ELR (cell line): ENCODE measurements at regions not wholly inside any gene's neighbourhood (a gene's known extent, or its start where the extent isn't known, plus 50 kb on each side); places are given as distances from the start of the nearest gene placed in this dataset.

Experiments
- DNase-seq: peaks from one replicate; pipeline ENCODE4 v3.0.0-alpha.2; 2015; ENCODE audit warnings: low read depth

DNA sequence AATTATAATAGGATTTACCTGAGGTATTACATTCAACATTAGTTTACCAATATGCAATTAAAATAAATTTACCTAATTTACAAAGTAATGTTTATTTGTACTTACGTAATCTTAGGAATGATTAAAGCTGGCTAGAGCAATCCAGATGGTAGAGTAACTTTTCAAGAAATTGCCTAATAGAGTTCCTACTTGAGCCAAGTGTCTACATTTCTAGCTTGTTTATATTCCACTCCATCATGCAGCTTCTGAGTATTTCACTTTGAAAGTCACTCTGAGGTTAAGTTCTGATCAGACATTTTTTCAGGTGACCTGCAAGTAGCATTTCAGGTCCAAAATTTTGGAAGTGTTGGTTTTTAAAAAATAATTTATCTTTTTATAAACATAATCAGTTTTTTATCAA lies 1080.7 kb downstream of the TRHDE start:
- no peak for DNase-seq

- no peak for DNase-seq
Measured at GRCh38 chr12:73361156-73361863, 1089.1 kb downstream of the TRHDE start.

DNA sequence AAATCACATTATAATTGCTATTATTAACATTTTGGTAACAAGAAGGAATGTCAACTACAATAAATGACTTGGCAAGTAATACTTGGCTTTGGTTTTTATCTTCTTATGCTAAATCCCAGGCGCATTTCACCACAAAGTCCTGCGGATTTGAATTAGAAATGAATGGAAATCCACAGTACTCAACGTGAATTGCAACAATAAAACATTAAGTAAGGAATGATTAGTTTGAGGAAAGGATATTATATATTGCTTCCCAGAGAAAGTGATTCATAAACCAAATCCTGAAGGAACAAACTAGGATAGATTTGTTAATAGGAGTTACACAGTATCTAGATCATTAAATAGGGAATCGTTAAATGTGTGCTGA lies 1089.7 kb downstream of the TRHDE start:
- DNase-seq: no peak

DNA sequence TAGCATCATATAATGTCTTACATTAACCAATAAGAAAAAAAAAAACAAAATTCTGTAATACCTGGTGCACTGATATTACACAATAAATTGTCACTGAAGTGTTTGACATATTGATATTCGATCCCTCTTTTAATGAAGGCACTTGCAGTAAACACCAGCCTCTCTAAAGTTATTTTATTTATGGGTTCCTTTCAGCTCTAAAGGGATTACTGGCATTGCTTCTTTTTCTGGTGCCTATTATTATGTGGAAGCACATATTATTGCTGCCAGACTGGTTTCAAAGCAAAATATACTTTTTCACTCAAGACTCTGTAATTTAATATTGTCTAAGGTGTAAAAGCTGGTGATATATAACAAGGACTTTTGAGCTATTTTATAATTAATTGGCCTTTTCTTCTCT lies 1090.5 kb downstream of the TRHDE start:
- DNase-seq: no peak

GRCh38 chr12:73372856-73373255 lies 1100.7 kb downstream of the TRHDE start:
- no peak for DNase-seq

GRCh38 chr12:73374360-73374759 lies 1102.2 kb downstream of the TRHDE start:
- no peak for DNase-seq

GRCh38 chr12:73383584-73384222 lies 1111.5 kb downstream of the TRHDE start:
- no peak for DNase-seq

GRCh38 chr12:73384592-73384991 lies 1112.4 kb downstream of the TRHDE start:
- no peak for DNase-seq

DNA sequence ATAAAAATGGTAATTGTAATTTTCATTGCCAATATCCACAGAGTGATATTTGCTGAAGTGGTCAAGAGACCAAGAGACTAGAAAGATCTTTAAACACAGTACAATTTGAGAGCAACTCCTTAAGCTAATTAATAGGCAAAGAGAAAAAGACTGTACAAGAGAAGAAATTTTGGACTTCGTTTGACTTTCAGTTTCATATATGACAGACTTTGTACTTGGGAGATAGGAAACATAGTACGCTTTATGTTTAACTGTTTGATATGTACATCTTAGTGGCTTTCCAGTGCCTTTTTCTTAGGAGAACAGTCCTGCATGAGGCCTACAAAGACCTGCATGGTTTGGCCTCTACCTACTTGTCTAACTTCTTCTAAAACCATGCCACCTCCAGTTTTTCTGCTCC lies 1118.1 kb downstream of the TRHDE start:
- DNase-seq: no peak

DNA sequence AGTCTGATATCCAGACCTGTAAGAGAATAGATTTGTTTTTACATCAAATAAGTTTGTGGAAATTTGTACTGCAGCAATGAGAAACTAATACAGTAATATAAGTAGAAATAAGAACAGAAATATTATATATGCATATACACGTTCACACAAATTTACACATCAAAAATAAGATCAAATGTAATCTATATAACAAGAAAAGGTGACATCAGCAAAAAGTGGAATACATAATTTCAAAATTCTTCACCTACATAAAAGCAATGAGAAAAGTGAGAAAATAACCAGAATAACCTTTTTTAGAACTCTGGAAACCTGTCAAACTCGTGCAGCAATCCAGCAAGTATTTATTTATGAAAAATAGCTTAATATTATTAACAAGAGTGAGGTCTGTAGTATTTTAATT lies 1124.6 kb upstream of the ATXN7L3B start:
- no peak for DNase-seq

DNA sequence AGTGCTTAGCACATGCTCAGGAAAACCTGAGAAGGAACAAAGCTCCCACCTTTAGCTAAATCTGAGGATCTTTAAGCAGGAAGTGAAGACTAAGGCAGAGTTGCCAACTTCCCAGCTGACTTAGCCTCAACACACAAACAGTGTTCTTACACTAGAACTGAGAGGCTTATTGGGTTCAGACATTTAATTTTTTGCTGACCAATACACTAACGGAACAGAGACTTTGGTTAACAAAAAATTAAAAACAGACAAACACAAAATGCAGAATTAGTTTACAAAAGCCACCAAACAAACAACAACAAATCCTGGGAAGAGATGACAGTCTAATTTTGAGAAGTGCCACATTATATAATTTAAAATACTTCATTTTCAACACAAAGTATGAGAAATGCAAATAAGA lies 1123.7 kb upstream of the ATXN7L3B start:
- DNase-seq: no peak

DNA sequence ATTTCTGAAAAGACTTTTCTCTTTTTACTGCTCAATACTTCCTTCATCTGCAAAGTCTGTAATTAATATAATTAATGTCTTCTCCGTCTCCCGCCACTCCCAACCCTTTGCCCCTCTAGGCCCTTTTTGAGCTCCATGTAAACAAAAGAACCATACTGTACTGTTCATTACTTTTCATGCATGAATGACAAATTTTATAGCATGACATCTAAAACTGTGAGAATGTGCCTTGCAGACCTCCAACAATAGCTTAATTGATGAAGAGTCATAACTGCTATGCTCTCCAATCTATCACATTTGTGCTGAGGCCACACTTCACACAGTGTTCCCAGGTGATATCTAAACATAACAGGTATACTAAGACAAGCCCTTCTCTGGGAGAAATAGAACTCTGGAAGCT lies 1122.7 kb upstream of the ATXN7L3B start:
- no peak for DNase-seq

GRCh38 chr12:73418541-73418940 lies 1119.1 kb upstream of the ATXN7L3B start:
- no peak for DNase-seq

GRCh38 chr12:73421832-73422231 lies 1115.8 kb upstream of the ATXN7L3B start:
- DNase-seq: peak; percentile 73

GRCh38 chr12:73424484-73424883 lies 1113.2 kb upstream of the ATXN7L3B start:
- no peak for DNase-seq

DNA sequence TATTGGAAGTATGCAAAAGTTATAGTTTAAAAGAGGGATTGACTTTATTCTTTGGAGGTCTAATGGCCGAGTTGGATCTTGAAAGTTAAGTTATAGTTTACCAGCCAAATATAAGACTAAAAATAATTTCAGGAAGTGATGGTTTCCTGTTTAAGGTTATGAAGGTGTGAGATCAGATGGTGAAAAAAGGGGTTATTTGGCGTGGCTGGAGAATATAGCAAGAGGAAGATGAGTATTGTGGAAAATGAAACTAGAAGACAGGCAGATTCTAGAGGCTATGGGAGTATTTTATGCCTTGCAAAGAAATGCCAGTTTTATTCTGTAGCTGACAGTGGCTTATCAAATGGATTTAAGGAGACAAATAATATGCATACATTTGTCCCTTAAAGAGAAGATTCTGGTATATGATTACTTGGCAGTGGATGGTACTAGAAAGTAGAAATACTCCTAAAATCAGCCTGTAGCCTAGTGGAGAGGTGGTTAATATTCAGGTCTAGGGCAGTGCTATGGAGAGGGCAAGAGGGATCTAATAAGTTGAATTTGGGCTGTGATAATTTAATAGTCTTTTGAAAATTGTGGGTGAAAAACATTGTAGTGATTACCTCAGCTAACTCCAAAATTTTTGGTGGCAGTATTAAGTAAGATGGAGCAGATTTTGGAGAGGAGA lies 1091.8 kb upstream of the ATXN7L3B start:
- no peak for DNase-seq

DNA sequence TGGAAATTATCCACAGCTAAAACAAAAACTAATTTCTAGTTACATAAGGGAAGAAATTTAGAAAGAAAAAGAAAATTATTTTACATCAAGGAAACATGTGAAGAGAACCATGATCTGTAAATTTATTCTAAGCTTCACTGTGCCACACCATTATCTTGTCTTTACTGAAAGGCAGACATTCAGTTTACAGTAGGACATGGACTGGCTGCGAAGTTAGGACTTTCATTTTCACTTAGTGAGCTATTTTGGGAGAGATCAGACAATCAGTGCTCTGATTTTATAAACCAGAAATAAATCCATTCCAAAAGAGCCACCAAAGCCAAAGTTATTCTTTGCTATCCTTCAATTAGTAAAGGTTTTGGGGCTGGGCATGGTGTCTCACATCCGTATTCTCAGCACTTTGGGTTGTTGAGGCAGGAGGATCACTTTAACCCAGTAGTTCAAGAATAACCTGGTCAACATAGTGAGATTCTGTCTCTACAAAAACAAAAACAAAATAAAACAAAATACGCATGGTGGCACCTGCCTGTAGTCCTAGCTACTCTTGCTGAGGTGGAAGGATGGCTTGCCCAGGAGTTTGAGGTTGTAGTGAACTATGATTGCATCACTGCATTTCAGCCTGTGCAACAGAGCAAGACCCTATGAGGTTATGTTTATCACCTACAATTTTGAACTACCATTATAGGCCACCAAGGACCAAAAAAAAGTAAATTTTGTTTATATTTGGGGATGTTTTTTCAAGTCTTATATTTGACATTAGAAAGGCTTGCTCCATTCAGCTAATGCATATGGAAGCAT lies 1084.8 kb upstream of the ATXN7L3B start:
- no peak for DNase-seq

DNA sequence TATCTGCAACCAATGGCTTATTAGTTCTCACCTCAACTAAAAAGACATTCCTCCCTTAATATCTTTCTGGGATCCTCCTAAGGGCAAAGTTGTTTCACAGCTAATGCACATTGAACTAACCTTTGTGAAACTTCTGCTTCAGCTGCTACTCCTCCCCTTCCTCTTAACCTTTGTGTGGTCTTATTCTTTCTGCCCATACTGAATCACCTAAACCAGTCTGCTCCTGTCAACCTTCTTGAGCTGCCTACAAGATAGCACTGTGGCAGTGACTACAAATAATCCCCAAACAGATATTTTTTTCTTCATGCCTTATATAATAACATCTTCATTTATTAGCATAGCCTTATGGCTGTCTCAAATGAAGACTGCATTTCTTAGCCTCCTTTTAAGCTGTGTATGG lies 1077.4 kb upstream of the ATXN7L3B start:
- DNase-seq: no peak

GRCh38 chr12:73465106-73465505 lies 1072.5 kb upstream of the ATXN7L3B start:
- no peak for DNase-seq

GRCh38 chr12:73486256-73486655 lies 1051.4 kb upstream of the ATXN7L3B start:
- DNase-seq: no peak

DNA sequence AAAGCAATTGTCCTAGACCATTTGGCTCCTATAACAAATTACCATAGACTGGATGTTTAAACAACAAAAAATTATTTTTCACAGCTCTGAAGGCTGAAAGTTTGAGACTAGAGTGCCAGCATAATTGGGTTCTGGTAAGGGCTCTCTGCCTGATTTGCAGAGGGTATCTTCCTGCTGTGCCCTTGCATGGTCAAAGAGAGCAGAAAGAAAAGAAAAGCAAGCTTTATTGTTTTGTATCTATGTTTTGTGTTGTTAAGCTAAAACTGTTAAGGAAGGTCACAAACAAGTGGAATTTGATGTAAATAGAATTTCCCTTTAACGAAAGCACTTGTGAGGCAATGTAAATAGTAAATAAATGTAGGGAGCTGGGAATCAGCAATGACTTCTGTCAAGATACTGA lies 1031.0 kb upstream of the ATXN7L3B start:
- no peak for DNase-seq

DNA sequence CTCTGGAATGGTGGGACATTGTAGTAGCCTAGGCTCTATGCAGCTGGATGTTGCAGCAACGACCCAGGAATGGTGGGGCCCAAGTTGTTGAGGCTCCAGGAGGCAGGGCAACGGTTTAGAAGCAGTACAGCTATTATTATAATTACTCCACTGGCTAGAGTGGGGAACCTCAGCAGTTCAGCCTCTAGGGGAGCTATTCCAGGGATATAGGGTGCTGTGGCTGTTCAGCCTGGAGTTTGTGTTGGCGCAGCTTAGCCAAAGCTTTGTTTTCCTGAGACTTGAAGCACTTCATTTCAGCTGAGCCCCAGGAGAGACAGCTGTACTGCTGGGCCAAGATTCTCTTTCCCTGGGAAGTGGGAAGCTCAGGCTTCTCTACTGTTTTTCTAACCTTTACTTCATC lies 1023.0 kb upstream of the ATXN7L3B start:
- DNase-seq: peak; percentile 2

GRCh38 chr12:73517859-73518258 lies 1019.8 kb upstream of the ATXN7L3B start:
- DNase-seq: no peak
